SK-N-SH treated with all-trans-retinoic acid at 6 μM for 48 hours (cell line): ENCODE measurements at regions not wholly inside any gene's neighbourhood (a gene's known extent, or its start where the extent isn't known, plus 50 kb on each side); places are given as distances from the start of the nearest gene placed in this dataset.

Experiments
- BACH2 ChIP-seq: fragments of 250-450 bp; sonication (Bioruptor Pico); IDR thresholded peaks from 2 replicates; pipeline ENCODE4 v1.9.0; 2021; ENCODE audit warnings: mild to moderate bottlenecking, borderline replicate concordance
- GLIS3 ChIP-seq: fragments of 250-450 bp; sonication (Bioruptor Pico); IDR thresholded peaks from 2 replicates; pipeline ENCODE4 v1.5.0; 2020; ENCODE audit warnings: mild to moderate bottlenecking, moderate library complexity
- RARB ChIP-seq: fragments of 250-450 bp; sonication (Bioruptor Pico); IDR thresholded peaks from 2 replicates; pipeline ENCODE4 v1.8.0; 2021; ENCODE audit warnings: mild to moderate bottlenecking, moderate library complexity
- ZC3H10 ChIP-seq: fragments of 250-450 bp; sonication (Bioruptor Pico); IDR thresholded peaks from 2 replicates; pipeline ENCODE4 v1.5.1; 2021; ENCODE audit warnings: mild to moderate bottlenecking, moderate library complexity
- TF ChIP-seq, protein P1 (sequence below): fragments of 250-450 bp; sonication (Bioruptor Pico); IDR thresholded peaks from 2 replicates; pipeline ENCODE4 v1.8.0; 2020; ENCODE audit warnings: mild to moderate bottlenecking, moderate library complexity, borderline replicate concordance

DNA sequence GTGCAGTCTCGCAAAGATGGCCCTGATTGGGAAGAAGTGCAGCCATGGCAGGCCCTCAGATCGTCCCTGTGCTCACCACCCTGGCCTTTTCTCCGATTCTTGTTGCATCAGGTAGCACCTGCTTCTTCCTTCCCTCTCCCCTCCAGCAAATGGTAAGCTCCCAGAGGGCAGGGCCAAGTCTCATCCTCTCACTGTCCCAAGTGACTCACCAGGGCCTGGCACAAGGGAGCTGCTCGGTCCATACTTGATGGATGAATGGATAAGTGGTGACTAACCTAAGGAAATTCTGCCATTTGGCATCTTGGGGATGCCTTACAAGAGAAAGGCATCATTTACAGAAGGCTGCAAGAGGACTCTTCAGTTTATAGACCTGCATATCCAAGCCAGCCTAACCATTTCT is 84.9 kb downstream of the ZIC5 start:
- TF ChIP-seq BACH2 (CRISPR knock-in tag) (no peak), ZC3H10 (CRISPR knock-in tag) (no peak), RARB (CRISPR knock-in tag) (no peak), GLIS3 (no peak)
- TF ChIP-seq, protein P1, sequence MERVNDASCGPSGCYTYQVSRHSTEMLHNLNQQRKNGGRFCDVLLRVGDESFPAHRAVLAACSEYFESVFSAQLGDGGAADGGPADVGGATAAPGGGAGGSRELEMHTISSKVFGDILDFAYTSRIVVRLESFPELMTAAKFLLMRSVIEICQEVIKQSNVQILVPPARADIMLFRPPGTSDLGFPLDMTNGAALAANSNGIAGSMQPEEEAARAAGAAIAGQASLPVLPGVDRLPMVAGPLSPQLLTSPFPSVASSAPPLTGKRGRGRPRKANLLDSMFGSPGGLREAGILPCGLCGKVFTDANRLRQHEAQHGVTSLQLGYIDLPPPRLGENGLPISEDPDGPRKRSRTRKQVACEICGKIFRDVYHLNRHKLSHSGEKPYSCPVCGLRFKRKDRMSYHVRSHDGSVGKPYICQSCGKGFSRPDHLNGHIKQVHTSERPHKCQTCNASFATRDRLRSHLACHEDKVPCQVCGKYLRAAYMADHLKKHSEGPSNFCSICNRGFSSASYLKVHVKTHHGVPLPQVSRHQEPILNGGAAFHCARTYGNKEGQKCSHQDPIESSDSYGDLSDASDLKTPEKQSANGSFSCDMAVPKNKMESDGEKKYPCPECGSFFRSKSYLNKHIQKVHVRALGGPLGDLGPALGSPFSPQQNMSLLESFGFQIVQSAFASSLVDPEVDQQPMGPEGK (CRISPR knock-in tag) = no peak
